ENCODE measurements at regions not wholly inside any gene's neighbourhood (a gene's known extent, or its start where the extent isn't known, plus 50 kb on each side); places are given as distances from the start of the nearest gene placed in this dataset.
"Not testable (repeated sequence)": the region's sequence is repeated elsewhere in the genome, so short reads cannot be mapped to it uniquely, and the experiment has no call there.

- no peak for DNase-seq
These were observed 272.1 kb upstream of the ALCAM start for GRCh38 chr3:105094588-105094987.

GRCh38 chr3:105096071-105096470 is 270.6 kb upstream of the ALCAM start:
- DNase-seq: no peak

DNA sequence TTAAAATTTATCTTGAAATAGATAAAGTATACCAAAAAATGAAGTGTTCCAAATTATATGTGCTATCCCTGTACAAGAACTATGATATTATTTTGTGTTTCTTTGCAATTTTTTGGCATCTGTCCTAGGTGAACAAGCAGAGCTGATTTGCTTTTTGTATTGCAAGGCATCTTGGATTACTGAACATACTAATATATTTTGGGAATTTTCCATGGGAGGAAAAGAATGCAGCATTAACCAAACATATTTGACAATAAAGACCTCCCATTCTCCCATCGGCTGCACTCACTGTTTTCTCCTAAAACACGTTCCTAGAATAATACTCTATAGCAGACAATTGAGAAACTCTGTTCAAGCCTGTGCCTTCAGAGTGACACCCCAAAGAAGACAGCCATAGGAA is 265.1 kb upstream of the ALCAM start:
- no peak for DNase-seq

- DNase-seq: no peak
These were observed 263.6 kb upstream of the ALCAM start for GRCh38 chr3:105103139-105103538.

DNA sequence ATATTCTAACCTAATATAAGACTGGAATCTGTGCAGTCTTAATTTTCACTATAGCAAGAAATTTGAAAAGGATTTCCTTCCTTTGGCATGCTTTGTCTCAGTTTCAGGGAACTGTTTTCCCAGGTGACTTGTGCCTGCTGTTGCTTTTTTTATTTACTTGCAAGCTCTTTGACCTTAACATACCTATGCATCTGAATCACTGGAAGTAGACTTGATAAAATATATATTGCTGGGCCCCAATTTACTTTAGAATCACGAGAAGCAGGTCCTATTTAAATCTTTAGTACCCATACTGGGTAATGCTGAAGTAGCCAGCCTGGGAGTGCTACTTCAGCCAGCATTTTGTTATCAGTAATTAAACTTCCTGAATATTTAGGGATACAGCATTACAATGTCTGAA is 257.9 kb upstream of the ALCAM start:
- no peak for DNase-seq

DNA sequence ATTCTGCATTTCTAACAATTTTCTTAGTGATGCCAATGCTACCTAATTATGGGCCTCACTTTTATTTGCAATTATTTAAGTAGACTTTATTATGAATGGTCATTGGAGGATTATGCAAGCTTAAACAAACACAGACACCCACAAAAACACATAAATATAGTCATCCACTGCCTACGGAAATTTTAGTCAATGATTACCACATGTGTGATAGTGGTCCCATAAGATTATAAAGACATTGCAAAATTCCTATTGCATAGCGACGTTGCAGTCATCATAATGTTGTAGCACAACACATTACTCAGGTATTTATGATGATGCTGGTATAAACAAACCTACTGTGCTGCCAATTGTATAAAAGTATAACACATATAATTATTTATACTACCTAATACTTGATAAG is 247.8 kb upstream of the ALCAM start:
- DNase-seq: no peak

GRCh38 chr3:105119801-105120340 is 246.8 kb upstream of the ALCAM start:
- no peak for DNase-seq

- no peak for DNase-seq
These were observed 235.8 kb upstream of the ALCAM start for GRCh38 chr3:105130911-105131310.

GRCh38 chr3:105137911-105138310 is 228.8 kb upstream of the ALCAM start:
- peak in 1 of 2 donors; percentile 4 for DNase-seq

GRCh38 chr3:105139881-105140560 is 226.7 kb upstream of the ALCAM start:
- no peak for DNase-seq

DNA sequence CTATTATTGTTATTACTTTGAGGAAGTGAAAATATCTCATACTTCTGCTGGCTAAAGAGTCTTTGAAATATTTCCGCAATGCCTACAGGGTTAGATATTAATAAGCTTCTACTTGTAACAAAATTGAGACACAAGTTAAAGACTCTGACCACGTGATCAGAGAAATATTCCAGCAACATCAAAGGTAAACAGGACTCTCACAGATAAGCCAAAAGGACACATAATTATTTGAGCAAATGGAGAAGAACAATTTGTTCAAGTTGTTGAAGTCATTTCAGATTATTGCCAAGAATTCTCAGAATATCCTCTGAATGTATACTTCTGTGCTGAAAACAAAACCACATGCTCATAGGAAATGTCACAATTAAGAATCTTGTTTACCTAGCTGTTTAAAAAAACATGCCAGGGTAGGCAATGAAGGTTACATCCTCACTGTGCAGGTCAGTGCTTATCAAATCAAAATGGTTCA is 225.8 kb upstream of the ALCAM start:
- DNase-seq: no peak

DNA sequence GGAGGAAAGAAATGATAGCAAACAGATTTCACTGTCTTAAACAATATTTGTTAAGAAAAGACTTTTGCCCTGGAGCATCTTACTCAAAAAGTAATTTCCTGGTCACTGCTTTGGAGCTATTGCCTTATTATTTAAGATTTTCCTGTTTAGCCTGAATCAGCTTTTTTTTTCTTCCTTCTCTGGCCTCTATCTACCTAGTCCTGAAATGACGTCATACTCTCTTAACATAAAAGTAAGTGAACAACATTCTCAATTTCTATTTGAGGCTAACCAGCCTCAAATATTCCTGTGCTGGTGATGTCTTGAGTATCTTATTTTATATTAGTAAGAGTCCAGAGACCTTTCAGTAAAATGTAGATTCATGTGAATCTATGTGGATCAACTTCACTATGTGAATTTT is 221.9 kb upstream of the ALCAM start:
- DNase-seq: no peak

DNA sequence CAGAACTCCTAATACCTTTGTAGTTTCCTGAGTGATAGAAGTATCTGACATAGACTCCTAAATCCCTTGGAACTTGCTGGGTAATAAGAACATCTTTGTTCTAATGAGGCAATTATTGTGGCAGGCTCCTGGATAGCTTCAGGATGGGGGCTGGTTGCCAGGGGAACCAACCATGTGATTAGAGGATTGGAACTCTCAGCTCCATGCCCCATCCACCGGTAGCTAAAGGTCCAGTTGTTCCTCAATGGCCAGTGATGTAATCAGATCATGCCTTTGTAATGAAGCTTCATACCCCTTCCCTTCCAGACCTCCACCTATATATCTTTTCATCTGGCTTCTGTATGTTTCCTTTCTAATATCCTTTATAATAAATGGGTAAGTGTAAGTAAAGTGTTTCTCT is 221.2 kb upstream of the ALCAM start:
- no peak for DNase-seq

GRCh38 chr3:105149197-105149596 is 217.5 kb upstream of the ALCAM start:
- DNase-seq: not testable (repeated sequence)

DNA sequence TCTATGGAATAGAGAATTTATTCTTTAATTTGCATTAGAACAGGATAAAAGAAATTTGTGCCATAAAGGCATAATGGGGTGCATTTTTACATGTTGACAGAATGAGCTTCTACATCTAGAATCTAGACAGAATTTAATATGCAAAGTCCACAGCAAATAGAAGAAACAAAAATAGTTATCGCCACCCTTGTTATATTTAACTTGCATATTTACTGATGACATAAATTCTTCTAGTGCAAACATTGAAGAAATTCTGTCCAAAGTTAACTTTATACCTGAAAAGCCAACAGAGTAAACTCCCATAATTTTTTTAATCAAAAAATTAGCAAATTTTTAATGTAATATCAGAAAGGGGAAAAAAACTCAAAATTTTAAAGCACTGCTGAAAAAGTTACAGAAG is 213.7 kb upstream of the ALCAM start:
- no peak for DNase-seq

GRCh38 chr3:105154692-105155091 is 212.0 kb upstream of the ALCAM start:
- no peak for DNase-seq

- DNase-seq: no peak
These were observed 209.5 kb upstream of the ALCAM start for GRCh38 chr3:105157067-105157765.

- DNase-seq: no peak
These were observed 209.0 kb upstream of the ALCAM start for GRCh38 chr3:105157766-105158085.

DNA sequence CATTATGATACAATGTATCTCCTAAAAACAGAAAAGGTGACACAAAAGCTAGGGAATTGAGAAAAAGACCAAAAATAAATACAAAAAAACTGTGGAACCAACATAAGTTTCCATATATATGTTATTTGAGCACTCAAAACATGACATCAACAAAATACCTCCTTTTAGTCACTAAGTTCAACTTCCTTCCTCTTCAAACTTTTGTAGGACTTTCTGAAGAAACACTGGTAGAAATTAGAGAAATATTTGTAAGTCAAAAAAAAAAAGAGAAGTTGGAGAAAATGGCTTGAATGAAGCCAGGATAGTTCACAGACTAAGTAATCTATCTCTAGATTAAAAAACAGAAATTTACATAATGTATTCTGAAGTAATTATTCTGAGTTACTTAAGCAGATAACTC is 208.4 kb upstream of the ALCAM start:
- DNase-seq: no peak

GRCh38 chr3:105162448-105162847 is 204.3 kb upstream of the ALCAM start:
- no peak for DNase-seq

DNA sequence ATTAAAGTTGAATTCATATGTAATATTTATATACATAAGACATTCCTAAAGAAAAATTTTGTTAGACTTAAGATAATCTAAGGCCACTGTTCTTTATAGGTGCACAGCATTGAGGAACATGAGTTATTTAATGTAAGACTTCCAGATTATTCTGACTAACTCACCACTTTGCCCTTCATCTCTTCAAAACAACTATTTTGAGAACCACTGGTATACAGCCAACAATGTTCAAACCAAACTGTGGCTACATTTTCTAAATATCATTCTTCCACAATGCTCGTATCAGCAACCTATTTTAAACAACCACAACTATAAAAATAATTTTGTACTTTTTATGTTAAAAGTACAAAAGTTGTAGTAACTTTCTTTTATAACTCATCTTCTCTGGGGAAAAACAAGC is 199.8 kb upstream of the ALCAM start:
- DNase-seq: no peak

- DNase-seq: no peak
These were observed 196.3 kb upstream of the ALCAM start for GRCh38 chr3:105170423-105170822.

DNA sequence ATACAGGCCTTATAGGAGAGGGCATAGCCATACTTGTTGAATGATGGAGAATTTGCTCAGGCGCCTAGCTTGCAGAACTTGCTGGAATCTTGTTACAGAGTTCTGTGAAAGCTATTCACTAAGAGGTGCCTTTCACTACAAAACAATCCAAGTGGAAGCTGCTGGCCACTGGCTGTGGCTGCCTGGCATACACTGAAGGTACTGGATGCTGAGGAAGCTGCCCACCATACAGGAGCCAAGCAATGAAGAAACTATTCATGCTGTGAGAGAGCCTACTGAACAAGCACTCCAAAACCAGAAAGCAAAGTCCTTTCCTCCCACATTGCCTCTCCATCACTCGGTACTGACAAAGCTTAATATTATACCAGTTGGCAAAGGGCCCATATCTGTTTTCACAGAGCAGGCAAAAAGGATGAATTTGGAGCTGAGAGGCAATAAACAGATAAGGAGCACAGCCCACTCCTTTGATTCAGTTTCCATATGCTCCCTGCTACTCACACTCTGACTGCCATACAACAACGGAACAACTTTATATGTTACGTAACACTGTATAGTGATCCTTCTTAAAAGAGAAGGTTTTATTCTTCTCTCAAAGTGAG is 192.6 kb upstream of the ALCAM start:
- peak; percentile 7 to 25 for DNase-seq

DNA sequence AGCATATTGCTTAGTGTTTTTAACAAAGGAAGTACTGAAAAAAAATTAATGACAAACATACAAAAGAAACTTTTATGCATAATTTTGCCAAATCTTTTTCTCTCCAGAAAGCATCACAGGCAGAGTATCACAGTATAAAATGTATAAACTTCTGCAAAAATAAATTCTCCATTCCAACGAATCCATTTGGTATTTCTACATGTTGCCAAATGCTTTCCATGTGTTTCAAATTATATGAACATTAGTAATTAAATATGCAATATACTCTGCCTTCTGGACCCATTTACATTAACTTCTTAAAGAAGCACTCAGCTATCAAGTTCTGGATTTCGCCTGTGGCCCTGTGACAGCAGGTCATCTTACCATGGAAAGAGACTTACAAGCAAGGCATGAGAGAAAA is 189.1 kb upstream of the ALCAM start:
- DNase-seq: no peak
